ENCODE measurements at regions not wholly inside any gene's neighbourhood (a gene's known extent, or its start where the extent isn't known, plus 50 kb on each side); places are given as distances from the start of the nearest gene placed in this dataset.

GRCh38 chr9:73038089-73038509, 85.2 kb upstream of the ALDH1A1 start (continued):
- TF ChIP-seq, protein P1, sequence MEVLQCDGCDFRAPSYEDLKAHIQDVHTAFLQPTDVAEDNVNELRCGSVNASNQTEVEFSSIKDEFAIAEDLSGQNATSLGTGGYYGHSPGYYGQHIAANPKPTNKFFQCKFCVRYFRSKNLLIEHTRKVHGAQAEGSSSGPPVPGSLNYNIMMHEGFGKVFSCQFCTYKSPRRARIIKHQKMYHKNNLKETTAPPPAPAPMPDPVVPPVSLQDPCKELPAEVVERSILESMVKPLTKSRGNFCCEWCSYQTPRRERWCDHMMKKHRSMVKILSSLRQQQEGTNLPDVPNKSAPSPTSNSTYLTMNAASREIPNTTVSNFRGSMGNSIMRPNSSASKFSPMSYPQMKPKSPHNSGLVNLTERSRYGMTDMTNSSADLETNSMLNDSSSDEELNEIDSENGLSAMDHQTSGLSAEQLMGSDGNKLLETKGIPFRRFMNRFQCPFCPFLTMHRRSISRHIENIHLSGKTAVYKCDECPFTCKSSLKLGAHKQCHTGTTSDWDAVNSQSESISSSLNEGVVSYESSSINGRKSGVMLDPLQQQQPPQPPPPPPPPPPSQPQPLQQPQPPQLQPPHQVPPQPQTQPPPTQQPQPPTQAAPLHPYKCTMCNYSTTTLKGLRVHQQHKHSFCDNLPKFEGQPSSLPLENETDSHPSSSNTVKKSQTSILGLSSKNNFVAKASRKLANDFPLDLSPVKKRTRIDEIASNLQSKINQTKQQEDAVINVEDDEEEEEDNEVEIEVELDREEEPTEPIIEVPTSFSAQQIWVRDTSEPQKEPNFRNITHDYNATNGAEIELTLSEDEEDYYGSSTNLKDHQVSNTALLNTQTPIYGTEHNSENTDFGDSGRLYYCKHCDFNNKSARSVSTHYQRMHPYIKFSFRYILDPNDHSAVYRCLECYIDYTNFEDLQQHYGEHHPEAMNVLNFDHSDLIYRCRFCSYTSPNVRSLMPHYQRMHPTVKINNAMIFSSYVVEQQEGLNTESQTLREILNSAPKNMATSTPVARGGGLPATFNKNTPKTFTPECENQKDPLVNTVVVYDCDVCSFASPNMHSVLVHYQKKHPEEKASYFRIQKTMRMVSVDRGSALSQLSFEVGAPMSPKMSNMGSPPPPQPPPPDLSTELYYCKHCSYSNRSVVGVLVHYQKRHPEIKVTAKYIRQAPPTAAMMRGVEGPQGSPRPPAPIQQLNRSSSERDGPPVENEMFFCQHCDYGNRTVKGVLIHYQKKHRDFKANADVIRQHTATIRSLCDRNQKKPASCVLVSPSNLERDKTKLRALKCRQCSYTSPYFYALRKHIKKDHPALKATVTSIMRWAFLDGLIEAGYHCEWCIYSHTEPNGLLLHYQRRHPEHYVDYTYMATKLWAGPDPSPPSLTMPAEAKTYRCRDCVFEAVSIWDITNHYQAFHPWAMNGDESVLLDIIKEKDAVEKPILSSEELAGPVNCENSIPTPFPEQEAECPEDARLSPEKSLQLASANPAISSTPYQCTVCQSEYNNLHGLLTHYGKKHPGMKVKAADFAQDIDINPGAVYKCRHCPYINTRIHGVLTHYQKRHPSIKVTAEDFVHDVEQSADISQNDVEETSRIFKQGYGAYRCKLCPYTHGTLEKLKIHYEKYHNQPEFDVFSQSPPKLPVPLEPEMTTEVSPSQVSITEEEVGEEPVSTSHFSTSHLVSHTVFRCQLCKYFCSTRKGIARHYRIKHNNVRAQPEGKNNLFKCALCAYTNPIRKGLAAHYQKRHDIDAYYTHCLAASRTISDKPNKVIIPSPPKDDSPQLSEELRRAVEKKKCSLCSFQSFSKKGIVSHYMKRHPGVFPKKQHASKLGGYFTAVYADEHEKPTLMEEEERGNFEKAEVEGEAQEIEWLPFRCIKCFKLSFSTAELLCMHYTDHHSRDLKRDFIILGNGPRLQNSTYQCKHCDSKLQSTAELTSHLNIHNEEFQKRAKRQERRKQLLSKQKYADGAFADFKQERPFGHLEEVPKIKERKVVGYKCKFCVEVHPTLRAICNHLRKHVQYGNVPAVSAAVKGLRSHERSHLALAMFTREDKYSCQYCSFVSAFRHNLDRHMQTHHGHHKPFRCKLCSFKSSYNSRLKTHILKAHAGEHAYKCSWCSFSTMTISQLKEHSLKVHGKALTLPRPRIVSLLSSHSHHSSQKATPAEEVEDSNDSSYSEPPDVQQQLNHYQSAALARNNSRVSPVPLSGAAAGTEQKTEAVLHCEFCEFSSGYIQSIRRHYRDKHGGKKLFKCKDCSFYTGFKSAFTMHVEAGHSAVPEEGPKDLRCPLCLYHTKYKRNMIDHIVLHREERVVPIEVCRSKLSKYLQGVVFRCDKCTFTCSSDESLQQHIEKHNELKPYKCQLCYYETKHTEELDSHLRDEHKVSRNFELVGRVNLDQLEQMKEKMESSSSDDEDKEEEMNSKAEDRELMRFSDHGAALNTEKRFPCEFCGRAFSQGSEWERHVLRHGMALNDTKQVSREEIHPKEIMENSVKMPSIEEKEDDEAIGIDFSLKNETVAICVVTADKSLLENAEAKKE (CRISPR knock-in tag; IDR thresholded peaks at IDR 0.05), result no peak
- TF ChIP-seq STAT1 (IDR thresholded peaks at IDR 0.05; ENCODE audit: unreplicated experiment) (no peak), EZH2 (IDR thresholded peaks at IDR 0.05; ENCODE audit: low read depth, unreplicated experiment) (no peak)

- Histone ChIP-seq H2AFZ (no peak overlapping the region), H3K79me2 (replicated peaks; ENCODE audit: insufficient read depth) (no peaks in the 10 kb centered on the region), H3K27ac (ENCODE audit: low read depth) (no peak overlapping the region), H3K4me1 (ENCODE audit: insufficient read depth) (peaks cover 14% of the 10 kb centered on the region), H3K9me2 (ENCODE audit: insufficient read depth) (0 out of 2 replicates have a peak, but pooled peaks cover 3% of the 10 kb centered on the region), H3K36me3 (ENCODE audit: insufficient read depth) (no peaks in the 10 kb centered on the region), H3F3A (replicated peaks; ENCODE audit: low read depth) (no peaks in the 10 kb centered on the region), H3K27me3 (ENCODE audit: insufficient read depth) (no peaks in the 10 kb centered on the region), H4K20me1 (replicated peaks; ENCODE audit: insufficient read depth) (no peaks in the 10 kb centered on the region), H3K4me2 (no peak overlapping the region), H3K4me3 (no peak overlapping the region)
- ATAC-seq (no peak), DNase-seq (ENCODE audit: low spot score) (no peak)
- Mint-ChIP-seq H3K36me3 (ENCODE audit: low read depth) (no peaks in the 10 kb centered on the region), H3K4me1 (peaks cover 8% of the 10 kb centered on the region), H3K27ac (no peak overlapping the region), H3K9me3 (no peaks in the 10 kb centered on the region), H3K4me3 (no peak overlapping the region), H3K27me3 (ENCODE audit: insufficient read depth, low read depth, poor library complexity) (no peaks in the 10 kb centered on the region)
- TF ChIP-seq ETS1 (IDR thresholded peaks at IDR 0.05) (no peak), REST (IDR thresholded peaks at IDR 0.05; ENCODE audit: unreplicated experiment) (no peak), JUNB (IDR thresholded peaks at IDR 0.05; ENCODE audit: unreplicated experiment) (no peak), ZNF331 (CRISPR knock-in tag; IDR thresholded peaks at IDR 0.05; ENCODE audit: low read depth) (no peak), ZNF114 (CRISPR knock-in tag; IDR thresholded peaks at IDR 0.05) (no peak), NANOG (IDR thresholded peaks at IDR 0.05; ENCODE audit: borderline replicate concordance) (no peak)
- TF ChIP-seq, protein P2, sequence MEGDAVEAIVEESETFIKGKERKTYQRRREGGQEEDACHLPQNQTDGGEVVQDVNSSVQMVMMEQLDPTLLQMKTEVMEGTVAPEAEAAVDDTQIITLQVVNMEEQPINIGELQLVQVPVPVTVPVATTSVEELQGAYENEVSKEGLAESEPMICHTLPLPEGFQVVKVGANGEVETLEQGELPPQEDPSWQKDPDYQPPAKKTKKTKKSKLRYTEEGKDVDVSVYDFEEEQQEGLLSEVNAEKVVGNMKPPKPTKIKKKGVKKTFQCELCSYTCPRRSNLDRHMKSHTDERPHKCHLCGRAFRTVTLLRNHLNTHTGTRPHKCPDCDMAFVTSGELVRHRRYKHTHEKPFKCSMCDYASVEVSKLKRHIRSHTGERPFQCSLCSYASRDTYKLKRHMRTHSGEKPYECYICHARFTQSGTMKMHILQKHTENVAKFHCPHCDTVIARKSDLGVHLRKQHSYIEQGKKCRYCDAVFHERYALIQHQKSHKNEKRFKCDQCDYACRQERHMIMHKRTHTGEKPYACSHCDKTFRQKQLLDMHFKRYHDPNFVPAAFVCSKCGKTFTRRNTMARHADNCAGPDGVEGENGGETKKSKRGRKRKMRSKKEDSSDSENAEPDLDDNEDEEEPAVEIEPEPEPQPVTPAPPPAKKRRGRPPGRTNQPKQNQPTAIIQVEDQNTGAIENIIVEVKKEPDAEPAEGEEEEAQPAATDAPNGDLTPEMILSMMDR (conservative IDR thresholded peaks at IDR 0.05; ENCODE audit: low read depth in 2 of 2), result no peak
Observed at GRCh38 chr9:73037613-73038012, 84.8 kb upstream of the ALDH1A1 start.
